Psoas muscle (tissue), 7 donors: ENCODE measurements at regions not wholly inside any gene's neighbourhood (a gene's known extent, or its start where the extent isn't known, plus 50 kb on each side); places are given as distances from the start of the nearest gene placed in this dataset.

Experiments
- ATAC-seq, 4 donors: fragments of 200-7000 bp; cut with Tn5 transposase; one replicate each; pipeline ENCODE4 v1.9.1; 2020; ENCODE audit warnings: moderate library complexity in 3 of 4, mild to moderate bottlenecking in 2 of 4
- DNase-seq, 2 donors: peaks; one replicate each; pipeline ENCODE4 v3.0.0-alpha.2; 2020
- H3K27ac ChIP-seq: fragments of 200-600 bp; one replicate; pipeline ENCODE4 v1.8.0; 2022
- H3K27me3 ChIP-seq, 3 donors: fragments of 200-600 bp in 1 of 3; one replicate each; pipeline versions ENCODE4 v1.6.1 to v1.8.0; 2013 to 2022; ENCODE audit warnings: low read length in 2 of 3, mild to moderate bottlenecking in 2 of 3, moderate library complexity in 1 of 3; ENCODE audit not compliant: insufficient read depth in 3 of 3
- H3K36me3 ChIP-seq, 2 donors: fragments of 200-600 bp in 1 of 2; one replicate each; pipeline versions ENCODE4 v1.6.1 to v1.8.0; 2013 to 2022; ENCODE audit warnings: low read depth in 1 of 2, mild to moderate bottlenecking in 1 of 2, moderate library complexity in 1 of 2; ENCODE audit not compliant: insufficient read depth in 1 of 2
- H3K4me1 ChIP-seq: fragments of 200-600 bp; one replicate; pipeline ENCODE4 v1.8.0; 2022
- H3K4me3 ChIP-seq: fragments of 200-600 bp; one replicate; pipeline ENCODE4 v1.8.0; 2022; ENCODE audit warnings: mild to moderate bottlenecking
- H3K9me3 ChIP-seq: fragments of 200-600 bp; one replicate; pipeline ENCODE4 v1.8.0; 2022
- WGBS, 3 donors: extraction: QIAGEN DNeasy Blood & Tissue Kit; methylation state at CpG; one replicate each; pipeline versions ENCODE4 v1.1.6 to v1.1.7; 2013; 5-methylcytosine and 5-hydroxymethylcytosine counted together
- intact Hi-C, 2 donors: fragments of 100-400 bp; cut with DNase I; formaldehyde crosslinking; loops; one replicate each; pipeline versions ENCODE4 v1.11.0 to v1.14.2; 2022
- TF ChIP-seq, protein P1 (sequence below): fragments of 200-600 bp; IDR thresholded peaks from one replicate; pipeline ENCODE4 v1.8.0; 2022; ENCODE audit warnings: antibody characterized with exemption
- donor health status: healthy with polysubstance abuse.
- donor health status: DM: no; HTN: no; CAD: no; lungs with moderate emphysema.
- donor health status: Bipolar disorder and iron deficiency.
- donor health status: healthy.
- donor health status: DM: yes; HTN: yes; CAD: no.
- donor health status: DM: no; HTN: no; CAD: no.
- donor health status: DM: yes; HTN: yes; CAD: no.

DNA sequence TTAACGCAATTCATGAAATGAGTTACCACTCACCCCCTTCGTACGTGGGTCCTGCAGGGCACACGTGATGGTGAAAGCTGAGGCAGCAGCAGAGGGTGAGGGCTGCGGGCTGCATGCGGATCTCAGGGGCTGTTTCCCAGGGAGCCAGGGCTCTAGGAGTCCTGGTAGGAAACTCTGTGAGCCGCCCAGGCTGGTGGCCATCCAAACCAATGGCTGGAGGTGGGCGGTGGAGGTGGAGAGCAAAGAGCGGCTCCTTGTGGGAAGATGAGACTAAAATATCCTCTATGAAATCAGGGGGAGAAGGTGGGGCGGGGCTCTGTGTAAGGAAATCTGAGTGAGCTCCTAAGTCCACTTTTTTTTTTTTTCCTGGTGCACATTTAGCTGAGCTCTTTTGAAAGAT is 120.1 kb upstream of the SLC1A4 start:
- H3K27ac ChIP-seq: no peak overlapping the region
- no peaks in the 10 kb centered on the region for H3K4me1 ChIP-seq
- intact Hi-C loops: loop anchor here (5.0 to 10.0 kb wide), 3 partner anchors 262 to 534 kb away; no protein-coding TSS in a partner anchor
- ATAC-seq (no peak), DNase-seq (no peak)
- no peaks in the 10 kb centered on the region for H3K9me3 ChIP-seq
- H3K4me3 ChIP-seq: no peak overlapping the region
- no peaks in the 10 kb centered on the region for H3K36me3 ChIP-seq
- TF ChIP-seq, protein P1, sequence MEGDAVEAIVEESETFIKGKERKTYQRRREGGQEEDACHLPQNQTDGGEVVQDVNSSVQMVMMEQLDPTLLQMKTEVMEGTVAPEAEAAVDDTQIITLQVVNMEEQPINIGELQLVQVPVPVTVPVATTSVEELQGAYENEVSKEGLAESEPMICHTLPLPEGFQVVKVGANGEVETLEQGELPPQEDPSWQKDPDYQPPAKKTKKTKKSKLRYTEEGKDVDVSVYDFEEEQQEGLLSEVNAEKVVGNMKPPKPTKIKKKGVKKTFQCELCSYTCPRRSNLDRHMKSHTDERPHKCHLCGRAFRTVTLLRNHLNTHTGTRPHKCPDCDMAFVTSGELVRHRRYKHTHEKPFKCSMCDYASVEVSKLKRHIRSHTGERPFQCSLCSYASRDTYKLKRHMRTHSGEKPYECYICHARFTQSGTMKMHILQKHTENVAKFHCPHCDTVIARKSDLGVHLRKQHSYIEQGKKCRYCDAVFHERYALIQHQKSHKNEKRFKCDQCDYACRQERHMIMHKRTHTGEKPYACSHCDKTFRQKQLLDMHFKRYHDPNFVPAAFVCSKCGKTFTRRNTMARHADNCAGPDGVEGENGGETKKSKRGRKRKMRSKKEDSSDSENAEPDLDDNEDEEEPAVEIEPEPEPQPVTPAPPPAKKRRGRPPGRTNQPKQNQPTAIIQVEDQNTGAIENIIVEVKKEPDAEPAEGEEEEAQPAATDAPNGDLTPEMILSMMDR: no peak
- WGBS, 3 donors: 71 to 77% (median 72%) methylated on average over 10 of the region's 10 CpGs
- no peaks in the 10 kb centered on the region for H3K27me3 ChIP-seq

DNA sequence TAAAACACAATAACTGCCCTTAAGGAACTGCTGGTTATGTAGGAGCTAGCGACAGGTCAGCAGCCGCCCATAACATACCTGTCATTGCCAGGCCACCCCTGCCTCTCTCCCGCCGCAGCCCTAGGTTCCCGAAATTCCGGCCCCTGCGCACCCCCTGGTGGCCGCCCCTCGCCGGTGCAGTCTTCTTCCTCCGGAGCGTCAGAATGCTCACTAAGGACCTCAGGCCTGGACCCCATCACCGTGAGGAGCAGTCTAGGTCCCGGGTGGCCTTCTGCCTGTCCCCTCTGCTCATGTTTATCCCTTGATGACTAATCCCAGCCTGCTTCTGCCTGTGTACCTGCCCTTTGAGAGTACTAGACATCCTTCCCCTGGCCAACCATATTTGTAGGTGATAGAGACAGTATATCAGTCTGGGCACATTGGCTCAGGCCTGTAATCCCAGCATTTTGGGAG is 115.7 kb upstream of the SLC1A4 start:
- H3K4me1 ChIP-seq: peaks cover 10% of the 10 kb centered on the region
- no peak overlapping the region for H3K27ac ChIP-seq
- H3K4me3 ChIP-seq: peak overlapping the region; percentile 30
- H3K36me3 ChIP-seq: no peaks in the 10 kb centered on the region
- no peaks in the 10 kb centered on the region for H3K27me3 ChIP-seq
- WGBS, 3 donors: 1 to 3% (median 1%) methylated on average over 14 of the region's 14 CpGs
- intact Hi-C loops: no loop called here
- H3K9me3 ChIP-seq: no peaks in the 10 kb centered on the region
- TF ChIP-seq, protein P1: peak; percentile 96
- ATAC-seq (peak; percentile 88 to 97 (median 92)), DNase-seq (peak; percentile 77 to 85)

DNA sequence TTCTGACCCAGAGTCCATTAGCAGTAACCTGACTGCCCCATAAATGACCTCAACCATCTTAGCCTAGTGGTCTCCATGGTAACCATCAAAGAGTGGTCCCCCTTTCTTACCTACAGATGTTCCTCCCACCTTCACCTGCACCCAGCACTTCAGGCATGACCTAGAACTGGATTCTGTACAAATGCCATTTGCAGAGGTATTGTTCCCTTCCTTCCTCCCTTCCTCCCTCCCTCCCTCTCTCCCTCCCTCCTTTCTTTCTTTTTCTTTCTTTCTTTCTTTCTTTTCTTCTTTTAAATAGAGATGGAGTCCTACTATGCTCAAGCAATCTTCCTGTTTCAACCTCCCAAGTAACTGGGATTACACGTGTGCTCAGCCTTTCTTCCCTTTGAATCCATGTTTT is 114.6 kb upstream of the SLC1A4 start:
- DNase-seq: no peak
- TF ChIP-seq, protein P1: no peak
- peaks cover 10% of the 10 kb centered on the region for H3K4me1 ChIP-seq
- H3K4me3 ChIP-seq: no peak overlapping the region
- no peaks in the 10 kb centered on the region for H3K9me3 ChIP-seq
- ATAC-seq: no peak
- no peaks in the 10 kb centered on the region for H3K27me3 ChIP-seq
- 84 to 85% (median 84%) methylated on average over 1 of the region's 1 CpG for WGBS, 3 donors
- no peaks in the 10 kb centered on the region for H3K36me3 ChIP-seq
- intact Hi-C loops: no loop called here
- H3K27ac ChIP-seq: no peak overlapping the region

DNA sequence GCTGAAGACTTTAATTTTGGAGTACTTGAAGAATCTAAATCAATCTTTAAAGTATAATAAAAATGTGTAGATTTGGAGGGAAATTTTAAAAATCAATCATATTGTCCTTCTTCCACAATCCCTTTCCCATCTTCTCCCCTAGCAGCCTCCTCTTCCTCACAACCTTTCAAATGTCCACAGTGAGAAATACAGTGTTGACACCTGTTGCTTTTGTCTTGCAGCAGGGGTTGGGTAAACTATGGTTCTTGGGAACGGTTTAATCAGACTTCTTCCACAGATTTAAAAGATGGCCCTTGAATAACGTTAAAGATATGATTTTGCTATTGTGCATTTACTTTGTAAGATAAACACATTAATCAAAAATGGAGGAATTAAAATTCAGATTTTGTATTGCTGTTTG is 113.8 kb upstream of the SLC1A4 start:
- H3K27ac ChIP-seq: no peak overlapping the region
- intact Hi-C loops: loop anchor here in 1 of 2 donors (5.0 kb wide), 1 partner anchor 358 kb away; no protein-coding TSS in a partner anchor
- no peaks in the 10 kb centered on the region for H3K36me3 ChIP-seq

More for the DNA sequence above, 113.8 kb upstream of the SLC1A4 start:
- Histone ChIP-seq H3K9me3 (no peaks in the 10 kb centered on the region), H3K4me1 (peaks cover 10% of the 10 kb centered on the region), H3K27me3 (no peaks in the 10 kb centered on the region), H3K4me3 (no peak overlapping the region)
- ATAC-seq (no peak), DNase-seq (no peak)
- 46 to 66% (median 62%) methylated on average over 2 of the region's 2 CpGs for WGBS, 3 donors
- TF ChIP-seq, protein P1: no peak
